Mononuclear cell (primary cell): ENCODE measurements at regions not wholly inside any gene's neighbourhood (a gene's known extent, or its start where the extent isn't known, plus 50 kb on each side); places are given as distances from the start of the nearest gene placed in this dataset.

ENCODE experiments used
- H3K27me3 ChIP-seq: 2 replicates; pipeline ENCODE4 v1.6.0; 2011; ENCODE audit warnings: low read length, control low read depth; ENCODE audit not compliant: insufficient read depth
- H3K4me1 ChIP-seq: 2 replicates; pipeline ENCODE4 v1.5.1; 2011; ENCODE audit warnings: mild to moderate bottlenecking, low read length, control low read depth; ENCODE audit not compliant: insufficient read depth
- H3K4me3 ChIP-seq: 2 replicates; pipeline ENCODE4 v1.5.1; 2011; ENCODE audit warnings: mild to moderate bottlenecking, low read length, moderate library complexity
- H3K9me3 ChIP-seq: 2 replicates; pipeline ENCODE4 v1.5.1; 2011; ENCODE audit warnings: low read depth, mild to moderate bottlenecking, control low read depth, low read length

GRCh38 chr11:81946831-81947230, 786.8 kb downstream of the FAM181B start:
- no peaks in the 10 kb centered on the region for H3K4me1 ChIP-seq
- H3K27me3 ChIP-seq: no peaks in the 10 kb centered on the region
- H3K9me3 ChIP-seq: no peaks in the 10 kb centered on the region
- no peak overlapping the region for H3K4me3 ChIP-seq

- no peaks in the 10 kb centered on the region for H3K27me3 ChIP-seq
- no peaks in the 10 kb centered on the region for H3K4me1 ChIP-seq
- H3K9me3 ChIP-seq: no peaks in the 10 kb centered on the region
- no peak overlapping the region for H3K4me3 ChIP-seq
Measured at GRCh38 chr11:81942646-81943045, 791.0 kb downstream of the FAM181B start.

- Histone ChIP-seq H3K4me3 (no peak overlapping the region), H3K4me1 (no peaks in the 10 kb centered on the region), H3K27me3 (no peaks in the 10 kb centered on the region), H3K9me3 (no peaks in the 10 kb centered on the region)
Measured at GRCh38 chr11:81941998-81942397, 791.7 kb downstream of the FAM181B start.

- Histone ChIP-seq H3K4me1 (no peaks in the 10 kb centered on the region), H3K4me3 (no peak overlapping the region), H3K9me3 (peaks cover 4% of the 10 kb centered on the region), H3K27me3 (no peaks in the 10 kb centered on the region)
Measured at GRCh38 chr11:81932303-81932702, 801.4 kb downstream of the FAM181B start.

GRCh38 chr11:81920205-81920604, 813.5 kb downstream of the FAM181B start:
- Histone ChIP-seq H3K4me3 (no peak overlapping the region), H3K9me3 (no peaks in the 10 kb centered on the region), H3K27me3 (no peaks in the 10 kb centered on the region), H3K4me1 (no peaks in the 10 kb centered on the region)

GRCh38 chr11:81916451-81916850, 817.2 kb downstream of the FAM181B start:
- no peaks in the 10 kb centered on the region for H3K4me1 ChIP-seq

GRCh38 chr11:81915045-81915444, 818.6 kb downstream of the FAM181B start:
- no peaks in the 10 kb centered on the region for H3K4me1 ChIP-seq
- H3K27me3 ChIP-seq: no peaks in the 10 kb centered on the region
- H3K9me3 ChIP-seq: no peaks in the 10 kb centered on the region

More at GRCh38 chr11:81916451-81916850, 817.2 kb downstream of the FAM181B start:
- H3K9me3 ChIP-seq: no peaks in the 10 kb centered on the region
- no peak overlapping the region for H3K4me3 ChIP-seq
- H3K27me3 ChIP-seq: no peaks in the 10 kb centered on the region

GRCh38 chr11:81913793-81914192, 819.9 kb downstream of the FAM181B start:
- Histone ChIP-seq H3K4me1 (no peaks in the 10 kb centered on the region), H3K9me3 (no peaks in the 10 kb centered on the region), H3K4me3 (no peak overlapping the region)

More at GRCh38 chr11:81915045-81915444, 818.6 kb downstream of the FAM181B start:
- no peak overlapping the region for H3K4me3 ChIP-seq

GRCh38 chr11:81907996-81908395, 825.7 kb downstream of the FAM181B start:
- Histone ChIP-seq H3K4me1 (no peaks in the 10 kb centered on the region), H3K27me3 (no peaks in the 10 kb centered on the region), H3K9me3 (no peaks in the 10 kb centered on the region), H3K4me3 (no peak overlapping the region)

More at GRCh38 chr11:81913793-81914192, 819.9 kb downstream of the FAM181B start:
- no peaks in the 10 kb centered on the region for H3K27me3 ChIP-seq

GRCh38 chr11:81899156-81899555, 834.5 kb downstream of the FAM181B start:
- no peaks in the 10 kb centered on the region for H3K4me1 ChIP-seq
- H3K4me3 ChIP-seq: no peak overlapping the region
- H3K27me3 ChIP-seq: no peaks in the 10 kb centered on the region
- no peaks in the 10 kb centered on the region for H3K9me3 ChIP-seq

GRCh38 chr11:81897639-81898038, 836.0 kb downstream of the FAM181B start:
- H3K4me1 ChIP-seq: no peaks in the 10 kb centered on the region
- H3K27me3 ChIP-seq: no peaks in the 10 kb centered on the region
- no peak overlapping the region for H3K4me3 ChIP-seq
- no peaks in the 10 kb centered on the region for H3K9me3 ChIP-seq

GRCh38 chr11:81895258-81895657, 838.4 kb downstream of the FAM181B start:
- no peaks in the 10 kb centered on the region for H3K9me3 ChIP-seq
- no peaks in the 10 kb centered on the region for H3K27me3 ChIP-seq
- no peak overlapping the region for H3K4me3 ChIP-seq
- H3K4me1 ChIP-seq: no peaks in the 10 kb centered on the region

GRCh38 chr11:81892770-81893635, 840.7 kb downstream of the FAM181B start:
- Histone ChIP-seq H3K4me3 (no peak overlapping the region), H3K4me1 (peaks cover 5% of the 10 kb centered on the region), H3K9me3 (peaks cover 13% of the 10 kb centered on the region), H3K27me3 (no peaks in the 10 kb centered on the region)

GRCh38 chr11:81888391-81888790, 845.3 kb downstream of the FAM181B start:
- peaks cover 14% of the 10 kb centered on the region for H3K9me3 ChIP-seq
- no peaks in the 10 kb centered on the region for H3K27me3 ChIP-seq
- H3K4me3 ChIP-seq: no peak overlapping the region
- peaks cover 5% of the 10 kb centered on the region for H3K4me1 ChIP-seq

GRCh38 chr11:81887671-81888070, 846.0 kb downstream of the FAM181B start:
- peaks cover 14% of the 10 kb centered on the region for H3K9me3 ChIP-seq
- H3K27me3 ChIP-seq: no peaks in the 10 kb centered on the region
- peaks cover 5% of the 10 kb centered on the region for H3K4me1 ChIP-seq
- no peak overlapping the region for H3K4me3 ChIP-seq
